NOMO-1 treated with dmso at 0.1 percent for 144 hours (cell line): ENCODE measurements at regions not wholly inside any gene's neighbourhood (a gene's known extent, or its start where the extent isn't known, plus 50 kb on each side); places are given as distances from the start of the nearest gene placed in this dataset.
"Not testable (repeated sequence)": the region's sequence is repeated elsewhere in the genome, so short reads cannot be mapped to it uniquely, and the experiment has no call there.

Source experiments
- DNase-seq: peaks from one replicate; lab custom pipeline; 2025; ENCODE audit not compliant: unreplicated experiment; lab: John Stamatoyannopoulos, UW

- DNase-seq: no peak
Measured at GRCh38 chr10:52477305-52477704, 163.2 kb downstream of the DKK1 start.

- DNase-seq: no peak
Measured at GRCh38 chr10:52479567-52479966, 165.5 kb downstream of the DKK1 start.

GRCh38 chr10:52481986-52482555 is 168.0 kb downstream of the DKK1 start:
- no peak for DNase-seq

- DNase-seq: no peak
Measured at GRCh38 chr10:52483587-52483986, 169.5 kb downstream of the DKK1 start.

- DNase-seq: no peak
Measured at GRCh38 chr10:52484206-52485065, 170.4 kb downstream of the DKK1 start.

- DNase-seq: no peak
Measured at GRCh38 chr10:52485462-52485861, 171.4 kb downstream of the DKK1 start.

GRCh38 chr10:52486840-52487611 is 172.9 kb downstream of the DKK1 start:
- no peak for DNase-seq

GRCh38 chr10:52488606-52489485 is 174.8 kb downstream of the DKK1 start:
- no peak for DNase-seq

GRCh38 chr10:52491246-52491995 is 177.3 kb downstream of the DKK1 start:
- no peak for DNase-seq

GRCh38 chr10:52499281-52499680 is 185.2 kb downstream of the DKK1 start:
- DNase-seq: no peak

GRCh38 chr10:52500476-52500875 is 186.4 kb downstream of the DKK1 start:
- no peak for DNase-seq

- no peak for DNase-seq
Measured at GRCh38 chr10:52502237-52502636, 188.2 kb downstream of the DKK1 start.

GRCh38 chr10:52505341-52505740 is 191.3 kb downstream of the DKK1 start:
- DNase-seq: not testable (repeated sequence)

GRCh38 chr10:52514481-52514880 is 200.4 kb downstream of the DKK1 start:
- no peak for DNase-seq

- no peak for DNase-seq
Measured at GRCh38 chr10:52517012-52517411, 202.9 kb downstream of the DKK1 start.

GRCh38 chr10:52523696-52524095 is 209.6 kb downstream of the DKK1 start:
- DNase-seq: no peak

GRCh38 chr10:52525761-52526160 is 211.7 kb downstream of the DKK1 start:
- no peak for DNase-seq

GRCh38 chr10:52526251-52526823 is 212.3 kb downstream of the DKK1 start:
- no peak for DNase-seq

- no peak for DNase-seq
Measured at GRCh38 chr10:52532650-52533290, 218.7 kb downstream of the DKK1 start.
